Sigmoid colon (tissue), 6 donors: ENCODE measurements at regions not wholly inside any gene's neighbourhood (a gene's known extent, or its start where the extent isn't known, plus 50 kb on each side); places are given as distances from the start of the nearest gene placed in this dataset.

Experiments used
- DNase-seq: peaks from one replicate; pipeline ENCODE4 v3.0.0-alpha.2; 2019
- H3K27ac ChIP-seq, 4 donors: fragments of 200-600 bp; sonication (generic); one replicate each; pipeline ENCODE4 v1.5.1; 2016 to 2019; ENCODE audit warnings: mild to moderate bottlenecking in 1 of 4
- H3K27me3 ChIP-seq, 3 donors: fragments of 200-600 bp; sonication (generic); one replicate each; pipeline ENCODE4 v1.5.1; 2019; ENCODE audit warnings: mild to moderate bottlenecking in 1 of 3
- H3K36me3 ChIP-seq, 4 donors: fragments of 200-600 bp; sonication (generic); one replicate each; pipeline ENCODE4 v1.5.1; 2016 to 2019
- H3K4me1 ChIP-seq, 4 donors: fragments of 200-600 bp; sonication (generic); one replicate each; pipeline ENCODE4 v1.5.1; 2017 to 2019
- H3K4me3 ChIP-seq, 4 donors: fragments of 200-600 bp; sonication (generic); one replicate each; pipeline ENCODE4 v1.5.1; 2017 to 2019; ENCODE audit warnings: mild to moderate bottlenecking in 2 of 4, moderate library complexity in 1 of 4
- H3K9me3 ChIP-seq, 4 donors: fragments of 200-600 bp in 3 of 4; sonication (generic) in 3 of 4; one replicate each; pipeline versions ENCODE4 v1.5.1 to v1.6.1; 2013 to 2019
- EP300 ChIP-seq, 4 donors: sonication (generic); formaldehyde crosslinking; IDR thresholded peaks; one replicate each; pipeline ENCODE4 v1.6.1; 2017; ENCODE audit warnings: antibody characterized with exemption in 4 of 4
- POLR2A ChIP-seq, 2 donors: fragments of 450-650 bp; IDR thresholded peaks; one replicate each; pipeline ENCODE4 v1.6.1; 2016; ENCODE audit warnings: antibody characterized with exemption in 2 of 2, mild to moderate bottlenecking in 2 of 2, moderate library complexity in 2 of 2
- POLR2AphosphoS5 ChIP-seq, 4 donors: sonication (generic); formaldehyde crosslinking; IDR thresholded peaks; one replicate each; pipeline ENCODE4 v1.6.1; 2017; ENCODE audit warnings: antibody characterized with exemption in 4 of 4
- WGBS, 2 donors: extraction: QIAGEN DNeasy Blood & Tissue Kit; methylation state at CpG; one replicate each; pipeline ENCODE4 v1.1.7; 2013; 5-methylcytosine and 5-hydroxymethylcytosine counted together
- intact Hi-C: fragments of 100-400 bp; cut with DNase I; formaldehyde crosslinking; loops from one replicate; pipeline ENCODE4 v1.15.1; 2023
- TF ChIP-seq, protein P1 (sequence below), 4 experiments: fragments of 450-650 bp in 3 of 4; fragments of 200-600 bp in 1 of 4; IDR thresholded peaks; one replicate each; pipeline ENCODE4 v1.5.1; 2016 to 2019; ENCODE audit warnings: antibody characterized with exemption in 4 of 4, mild to moderate bottlenecking in 3 of 4, moderate library complexity in 2 of 4
- donor health status: healthy with polysubstance abuse.
- donor health status: healthy.

DNA sequence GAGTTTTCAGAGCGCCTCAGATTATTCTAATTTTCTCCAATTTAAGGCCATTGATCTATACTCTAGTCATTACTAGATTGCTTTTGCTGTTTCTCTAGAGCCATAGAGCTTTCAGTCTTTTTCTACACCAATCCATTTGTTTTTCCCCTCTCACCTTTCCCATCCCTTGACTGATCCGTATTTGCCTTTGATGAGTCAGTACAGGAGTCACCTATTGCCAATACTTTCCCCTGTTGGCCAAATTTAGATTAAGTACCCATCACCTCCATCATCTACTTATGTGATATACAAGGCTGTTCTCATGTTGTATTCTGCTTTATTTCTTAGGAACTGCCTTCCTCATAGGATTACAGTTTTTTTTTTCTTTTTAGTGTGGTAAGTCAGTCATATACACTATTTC is 463.2 kb downstream of the KLF12 start:
- intact Hi-C loops: no loop called here
- Histone ChIP-seq H3K4me1 (no peaks in the 10 kb centered on the region), H3K4me3 (no peak overlapping the region), H3K9me3 (no peaks in the 10 kb centered on the region), H3K27ac (no peak overlapping the region), H3K27me3 (no peaks in the 10 kb centered on the region), H3K36me3 (no peaks in the 10 kb centered on the region)
- 92 to 95% methylated on average over 2 of the region's 2 CpGs for WGBS, 2 donors
- TF ChIP-seq EP300 (IDR thresholded peaks at IDR 0.05) (no peak), POLR2A (IDR thresholded peaks at IDR 0.05) (no peak), POLR2AphosphoS5 (IDR thresholded peaks at IDR 0.05) (no peak)
- TF ChIP-seq, protein P1, sequence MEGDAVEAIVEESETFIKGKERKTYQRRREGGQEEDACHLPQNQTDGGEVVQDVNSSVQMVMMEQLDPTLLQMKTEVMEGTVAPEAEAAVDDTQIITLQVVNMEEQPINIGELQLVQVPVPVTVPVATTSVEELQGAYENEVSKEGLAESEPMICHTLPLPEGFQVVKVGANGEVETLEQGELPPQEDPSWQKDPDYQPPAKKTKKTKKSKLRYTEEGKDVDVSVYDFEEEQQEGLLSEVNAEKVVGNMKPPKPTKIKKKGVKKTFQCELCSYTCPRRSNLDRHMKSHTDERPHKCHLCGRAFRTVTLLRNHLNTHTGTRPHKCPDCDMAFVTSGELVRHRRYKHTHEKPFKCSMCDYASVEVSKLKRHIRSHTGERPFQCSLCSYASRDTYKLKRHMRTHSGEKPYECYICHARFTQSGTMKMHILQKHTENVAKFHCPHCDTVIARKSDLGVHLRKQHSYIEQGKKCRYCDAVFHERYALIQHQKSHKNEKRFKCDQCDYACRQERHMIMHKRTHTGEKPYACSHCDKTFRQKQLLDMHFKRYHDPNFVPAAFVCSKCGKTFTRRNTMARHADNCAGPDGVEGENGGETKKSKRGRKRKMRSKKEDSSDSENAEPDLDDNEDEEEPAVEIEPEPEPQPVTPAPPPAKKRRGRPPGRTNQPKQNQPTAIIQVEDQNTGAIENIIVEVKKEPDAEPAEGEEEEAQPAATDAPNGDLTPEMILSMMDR (IDR thresholded peaks at IDR 0.05): no peak
- DNase-seq: no peak

GRCh38 chr13:73667756-73668155 is 466.4 kb downstream of the KLF12 start:
- Histone ChIP-seq H3K27ac (no peak overlapping the region), H3K36me3 (no peaks in the 10 kb centered on the region), H3K4me3 (no peak overlapping the region), H3K27me3 (no peaks in the 10 kb centered on the region), H3K4me1 (no peaks in the 10 kb centered on the region), H3K9me3 (no peaks in the 10 kb centered on the region)
- no peak for TF ChIP-seq EP300 (IDR thresholded peaks at IDR 0.05)
- TF ChIP-seq, protein P1 (IDR thresholded peaks at IDR 0.05): no peak
- WGBS, 2 donors: 87 to 91% methylated on average over 3 of the region's 3 CpGs
- intact Hi-C loops: no loop called here
- no peak for DNase-seq

DNA sequence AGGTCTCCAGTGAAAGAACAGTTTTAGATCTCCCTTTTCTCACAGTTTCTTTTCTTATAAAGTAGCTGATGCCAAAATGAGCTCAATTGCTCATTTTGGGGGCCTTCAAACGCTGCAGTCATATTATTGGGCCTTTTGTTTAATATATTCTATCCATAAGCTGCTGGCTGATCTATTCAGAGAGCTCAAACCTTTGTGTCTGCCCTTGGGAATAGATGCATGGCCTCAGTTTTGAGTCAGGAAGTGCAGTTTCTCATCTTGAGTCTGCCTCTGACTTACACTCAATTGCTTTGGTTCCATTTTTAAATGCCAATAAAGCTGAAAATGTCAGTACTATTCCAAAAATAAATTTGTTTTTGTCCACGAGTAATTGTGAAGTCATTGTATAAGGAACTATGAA is 468.9 kb downstream of the KLF12 start:
- WGBS, 2 donors: 46 to 54% methylated on average over 2 of the region's 2 CpGs
- TF ChIP-seq EP300 (IDR thresholded peaks at IDR 0.05) (no peak), POLR2A (IDR thresholded peaks at IDR 0.05) (no peak), POLR2AphosphoS5 (IDR thresholded peaks at IDR 0.05) (no peak)
- TF ChIP-seq, protein P1 (IDR thresholded peaks at IDR 0.05): no peak
- H3K27me3 ChIP-seq: no peaks in the 10 kb centered on the region
- no peaks in the 10 kb centered on the region for H3K4me1 ChIP-seq
- H3K27ac ChIP-seq: no peak overlapping the region
- DNase-seq: no peak
- no peaks in the 10 kb centered on the region for H3K36me3 ChIP-seq
- H3K9me3 ChIP-seq: no peaks in the 10 kb centered on the region
- no peak overlapping the region for H3K4me3 ChIP-seq
- intact Hi-C loops: no loop called here

DNA sequence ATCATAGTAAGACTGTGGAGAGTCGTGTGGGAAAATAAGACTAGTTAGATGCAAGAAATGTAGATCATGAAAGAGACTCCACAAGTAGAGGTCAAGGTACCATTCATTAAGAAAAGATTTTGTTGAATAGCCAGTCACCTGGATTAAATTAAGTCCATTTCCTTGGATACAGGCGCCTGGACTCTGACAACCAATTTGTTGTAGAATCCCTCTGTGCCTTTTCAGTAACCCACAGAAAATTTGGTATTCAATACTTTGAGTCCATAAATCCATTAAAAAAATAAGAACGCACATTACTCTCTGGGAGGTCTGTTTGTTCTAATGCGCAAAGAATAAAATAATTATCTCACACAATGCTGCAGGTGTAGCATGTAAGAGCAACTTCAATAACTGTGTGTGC is 469.4 kb downstream of the KLF12 start:
- no peak for DNase-seq
- Histone ChIP-seq H3K36me3 (no peaks in the 10 kb centered on the region), H3K27me3 (no peaks in the 10 kb centered on the region), H3K4me3 (no peak overlapping the region), H3K4me1 (no peaks in the 10 kb centered on the region), H3K27ac (no peak overlapping the region), H3K9me3 (no peaks in the 10 kb centered on the region)
- WGBS, 2 donors: 69 to 90% methylated on average over 4 of the region's 4 CpGs
- TF ChIP-seq POLR2AphosphoS5 (IDR thresholded peaks at IDR 0.05): no peak
- TF ChIP-seq, protein P1 (IDR thresholded peaks at IDR 0.05): no peak
- no peak for TF ChIP-seq EP300 (IDR thresholded peaks at IDR 0.05)
- no peak for TF ChIP-seq POLR2A (IDR thresholded peaks at IDR 0.05)
- intact Hi-C loops: no loop called here

- H3K27ac ChIP-seq: no peak overlapping the region
Observed at GRCh38 chr13:73662833-73663232, 471.4 kb downstream of the KLF12 start.

More at GRCh38 chr13:73662833-73663232, 471.4 kb downstream of the KLF12 start:
- TF ChIP-seq POLR2AphosphoS5 (IDR thresholded peaks at IDR 0.05) (no peak), POLR2A (IDR thresholded peaks at IDR 0.05) (no peak), EP300 (IDR thresholded peaks at IDR 0.05) (no peak)
- TF ChIP-seq, protein P1 (IDR thresholded peaks at IDR 0.05): no peak
- no peaks in the 10 kb centered on the region for H3K36me3 ChIP-seq
- no peak for DNase-seq
- H3K27me3 ChIP-seq: no peaks in the 10 kb centered on the region
- H3K4me3 ChIP-seq: no peak overlapping the region
- no peaks in the 10 kb centered on the region for H3K9me3 ChIP-seq
- no peaks in the 10 kb centered on the region for H3K4me1 ChIP-seq
- intact Hi-C loops: no loop called here
- WGBS, 2 donors: 94 to 96% methylated on average over 8 of the region's 8 CpGs
